Muscle of leg (tissue), 3 donors: ENCODE measurements at regions not wholly inside any gene's neighbourhood (a gene's known extent, or its start where the extent isn't known, plus 50 kb on each side); places are given as distances from the start of the nearest gene placed in this dataset.

Experiments
- DNase-seq: peaks from one replicate; pipeline ENCODE4 v3.0.0; 2013
- H3K27ac ChIP-seq: one replicate; pipeline ENCODE4 v1.5.1; 2013; ENCODE audit warnings: mild to moderate bottlenecking, low read length, control low read depth
- H3K27me3 ChIP-seq: one replicate; pipeline ENCODE4 v1.6.1; 2013; ENCODE audit warnings: low read length; ENCODE audit not compliant: control insufficient read depth, insufficient read depth
- H3K36me3 ChIP-seq: one replicate; pipeline ENCODE4 v1.6.1; 2013; ENCODE audit warnings: low read length; ENCODE audit not compliant: control insufficient read depth, insufficient read depth
- H3K4me1 ChIP-seq: one replicate; pipeline ENCODE4 v1.6.1; 2013; ENCODE audit warnings: low read length; ENCODE audit not compliant: control insufficient read depth, insufficient read depth
- H3K4me3 ChIP-seq: one replicate; pipeline ENCODE4 v1.5.1; 2013; ENCODE audit warnings: low read length, control low read depth
- H3K9me3 ChIP-seq: replicated peaks from 2 replicates; pipeline ENCODE4 v1.6.1; 2013; ENCODE audit warnings: low read depth, low read length; ENCODE audit not compliant: control insufficient read depth
- WGBS: methylation state at CpG from one replicate; pipeline ENCODE4 v1.1.5; 2013; ENCODE audit warnings: missing lambda C conversion rate; ENCODE audit not compliant: insufficient coverage; 5-methylcytosine and 5-hydroxymethylcytosine counted together

DNA sequence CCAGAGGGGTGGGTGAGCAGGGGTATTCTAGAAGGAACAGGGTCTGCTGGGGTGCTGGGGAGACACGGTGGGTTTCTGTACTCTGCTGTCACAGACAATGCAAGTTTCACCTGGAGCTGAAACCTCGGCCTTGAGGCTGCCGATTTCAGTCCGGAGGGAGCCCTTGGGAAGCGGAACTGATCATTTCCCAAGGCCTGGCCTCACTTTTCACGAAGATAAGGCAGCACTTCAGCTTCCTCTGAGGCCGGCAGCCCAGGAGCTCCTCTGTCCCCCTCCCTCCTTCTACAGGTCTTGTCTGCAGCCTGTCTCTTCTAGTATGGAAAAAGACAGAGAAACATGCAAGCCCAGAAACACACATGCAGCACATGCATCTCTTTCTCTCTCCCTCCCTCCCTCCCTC is 242.1 kb downstream of the CDC5L start:
- H3K36me3 ChIP-seq: no peaks in the 10 kb centered on the region
- H3K27me3 ChIP-seq: peaks cover 12% of the 10 kb centered on the region
- 51% methylated on average over 5 of the region's 7 CpGs for WGBS

GRCh38 chr6:44630125-44631028 is 242.9 kb downstream of the CDC5L start:
- Histone ChIP-seq H3K4me3 (no peak overlapping the region), H3K36me3 (no peaks in the 10 kb centered on the region), H3K27ac (no peak overlapping the region), H3K27me3 (peaks cover 12% of the 10 kb centered on the region), H3K9me3 (no peaks in the 10 kb centered on the region), H3K4me1 (peaks cover 2% of the 10 kb centered on the region)
- WGBS: 0% methylated on average over 1 of the region's 10 CpGs
- no peak for DNase-seq

More for the DNA sequence above, 242.1 kb downstream of the CDC5L start:
- Histone ChIP-seq H3K9me3 (no peaks in the 10 kb centered on the region), H3K4me1 (peaks cover 2% of the 10 kb centered on the region), H3K4me3 (no peak overlapping the region), H3K27ac (no peak overlapping the region)
- no peak for DNase-seq

DNA sequence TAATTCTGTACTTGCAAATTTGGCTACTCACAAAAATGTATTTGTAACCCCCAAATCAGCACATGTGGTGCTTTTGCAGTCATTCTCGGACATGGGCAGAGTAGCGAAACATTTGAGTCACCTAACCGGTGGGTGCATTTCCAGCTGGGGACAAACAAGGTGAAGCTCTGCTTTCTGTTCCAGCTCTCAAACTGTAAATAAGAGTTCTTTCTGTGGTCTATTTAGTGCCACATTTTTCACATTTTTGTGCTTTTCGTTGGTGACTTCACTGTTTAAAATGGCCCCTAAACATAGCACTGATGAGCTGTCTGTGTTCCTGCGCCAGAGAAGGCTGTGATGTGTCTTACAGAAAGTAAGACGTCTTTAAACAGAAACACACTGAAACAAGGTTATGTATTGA is 244.5 kb downstream of the CDC5L start:
- no CpG with 5 or more reads among the region's 6 CpGs for WGBS
- no peak for DNase-seq

DNA sequence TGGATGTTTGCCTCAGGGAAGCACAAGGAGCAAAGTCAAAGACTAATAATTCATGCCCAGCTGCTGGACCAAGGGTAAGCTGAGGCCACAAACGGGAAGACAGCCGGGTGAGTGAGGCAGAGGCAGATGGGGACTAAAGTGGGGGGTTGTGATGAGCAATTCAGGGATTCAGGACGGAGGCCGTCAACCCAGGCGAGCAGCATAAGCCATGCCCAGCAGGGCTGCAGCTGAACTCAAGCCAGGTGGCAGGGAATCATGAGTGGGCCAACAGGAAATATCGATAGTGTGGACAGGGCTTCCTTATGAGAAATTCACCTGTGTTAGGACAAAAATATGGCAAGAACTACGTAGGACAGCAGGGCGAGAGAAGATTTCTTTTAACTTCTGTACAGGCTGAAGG is 246.8 kb downstream of the CDC5L start:
- Histone ChIP-seq H3K4me1 (peaks cover 4% of the 10 kb centered on the region), H3K27ac (no peak overlapping the region), H3K36me3 (no peaks in the 10 kb centered on the region), H3K9me3 (peaks cover 3% of the 10 kb centered on the region), H3K27me3 (peaks cover 12% of the 10 kb centered on the region), H3K4me3 (no peak overlapping the region)
- 70% methylated on average over 8 of the region's 8 CpGs for WGBS
- DNase-seq: no peak

More for the DNA sequence above, 244.5 kb downstream of the CDC5L start:
- Histone ChIP-seq H3K4me1 (peaks cover 5% of the 10 kb centered on the region), H3K9me3 (no peaks in the 10 kb centered on the region), H3K27ac (no peak overlapping the region), H3K4me3 (no peak overlapping the region), H3K36me3 (no peaks in the 10 kb centered on the region), H3K27me3 (peaks cover 12% of the 10 kb centered on the region)

DNA sequence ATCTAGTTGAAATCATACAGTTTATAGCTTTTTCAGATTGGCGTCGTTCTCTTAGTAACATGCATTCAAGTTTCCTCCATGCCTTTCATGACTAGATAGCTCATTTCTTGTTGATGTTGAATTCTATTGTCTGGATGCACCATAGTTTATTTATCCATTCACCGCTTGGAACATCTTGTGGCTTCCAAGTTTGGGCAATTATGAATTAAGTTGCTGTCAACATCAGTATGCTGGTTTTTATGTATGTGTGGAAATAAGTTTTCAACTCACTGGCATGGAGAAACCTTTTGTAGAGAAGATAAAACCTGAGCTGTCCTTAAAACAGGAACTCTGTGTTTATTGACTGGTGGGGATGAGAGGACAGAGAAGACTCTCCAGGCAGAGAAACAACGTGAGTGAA is 248.0 kb downstream of the CDC5L start:
- no peaks in the 10 kb centered on the region for H3K36me3 ChIP-seq
- peaks cover 8% of the 10 kb centered on the region for H3K27me3 ChIP-seq
- no peak overlapping the region for H3K27ac ChIP-seq
- H3K9me3 ChIP-seq: peaks cover 3% of the 10 kb centered on the region
- WGBS: 67% methylated on average over 1 of the region's 4 CpGs
- H3K4me1 ChIP-seq: peaks cover 4% of the 10 kb centered on the region
- H3K4me3 ChIP-seq: no peak overlapping the region
- no peak for DNase-seq

DNA sequence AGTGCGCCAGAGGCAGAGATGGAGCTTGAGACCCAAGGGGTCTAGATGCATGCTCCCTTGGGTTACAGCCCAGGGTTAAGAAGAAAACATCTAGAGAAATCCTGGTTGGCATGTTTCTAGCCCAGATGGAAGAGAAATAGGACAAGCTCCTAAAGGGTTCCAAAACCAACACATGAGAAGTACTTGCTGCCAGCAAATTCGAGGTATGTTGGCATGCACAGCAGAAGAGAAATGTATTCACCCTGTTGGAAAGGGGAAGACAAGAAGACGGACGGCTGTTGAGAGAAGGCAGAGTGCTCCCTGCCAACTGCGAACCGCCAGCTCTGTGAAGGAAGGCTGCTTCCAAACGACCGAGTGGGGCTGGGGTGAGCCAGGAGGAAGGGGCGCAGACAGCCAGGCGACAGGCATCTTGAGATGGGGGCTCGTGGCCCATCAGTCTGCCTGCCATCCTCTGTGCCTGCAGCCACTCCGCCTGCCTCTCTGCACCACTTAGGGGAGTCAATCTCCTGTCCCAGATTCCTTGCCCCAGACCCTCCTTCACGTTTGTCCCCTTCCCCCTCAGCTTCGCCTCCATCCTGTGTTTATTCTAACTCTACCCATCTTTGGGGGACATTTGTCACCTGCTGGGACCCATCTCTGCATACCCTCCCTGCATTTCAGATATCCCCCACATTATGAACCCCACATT is 249.2 kb downstream of the CDC5L start:
- peaks cover 3% of the 10 kb centered on the region for H3K9me3 ChIP-seq

GRCh38 chr6:44641344-44642031 is 254.0 kb downstream of the CDC5L start:
- peak; percentile 54 for DNase-seq
- Histone ChIP-seq H3K27me3 (peaks cover 3% of the 10 kb centered on the region), H3K9me3 (peaks cover 3% of the 10 kb centered on the region), H3K36me3 (no peaks in the 10 kb centered on the region), H3K4me3 (no peak overlapping the region), H3K27ac (no peak overlapping the region), H3K4me1 (peaks cover under 1% of the 10 kb centered on the region)
- WGBS: 68% methylated on average over 5 of the region's 10 CpGs

More for the DNA sequence above, 249.2 kb downstream of the CDC5L start:
- H3K27me3 ChIP-seq: peaks cover 4% of the 10 kb centered on the region
- H3K4me1 ChIP-seq: peaks cover 4% of the 10 kb centered on the region
- peak; percentile 82 for DNase-seq
- H3K4me3 ChIP-seq: no peak overlapping the region
- 69% methylated on average over 14 of the region's 14 CpGs for WGBS
- no peak overlapping the region for H3K27ac ChIP-seq
- no peaks in the 10 kb centered on the region for H3K36me3 ChIP-seq

DNA sequence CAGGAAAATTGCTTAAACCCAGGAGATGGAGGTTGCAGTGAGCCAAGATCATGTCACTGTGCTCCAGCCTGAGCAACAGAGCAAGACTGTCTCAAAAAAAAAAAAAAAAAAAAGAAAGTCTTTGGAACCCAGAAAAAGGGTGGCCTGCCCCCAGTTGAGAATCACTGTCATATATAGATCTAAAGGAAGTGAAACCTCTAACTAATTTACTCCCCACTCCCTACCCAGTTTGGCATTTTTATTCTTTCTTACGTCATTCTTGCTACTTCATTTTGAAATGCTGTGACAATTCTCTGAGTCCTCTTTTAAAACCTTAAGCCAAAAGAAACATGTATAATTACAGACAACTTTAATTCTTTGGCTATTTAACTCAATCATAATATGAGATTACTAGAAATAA is 254.8 kb downstream of the CDC5L start:
- H3K27me3 ChIP-seq: peaks cover 3% of the 10 kb centered on the region
- no peaks in the 10 kb centered on the region for H3K36me3 ChIP-seq
- no peak overlapping the region for H3K4me3 ChIP-seq
- DNase-seq: no peak
- peaks cover 3% of the 10 kb centered on the region for H3K9me3 ChIP-seq
- no peaks in the 10 kb centered on the region for H3K4me1 ChIP-seq
- WGBS: no CpG with 5 or more reads among the region's 1 CpG
- no peak overlapping the region for H3K27ac ChIP-seq

GRCh38 chr6:44642870-44643522 is 255.5 kb downstream of the CDC5L start:
- Histone ChIP-seq H3K36me3 (no peaks in the 10 kb centered on the region), H3K9me3 (no peaks in the 10 kb centered on the region), H3K4me3 (no peak overlapping the region), H3K4me1 (no peaks in the 10 kb centered on the region), H3K27me3 (peaks cover 3% of the 10 kb centered on the region), H3K27ac (no peak overlapping the region)
- WGBS: 66% methylated on average over 8 of the region's 10 CpGs
- no peak for DNase-seq
